Panc1 (cell line): ENCODE measurements at regions not wholly inside any gene's neighbourhood (a gene's known extent, or its start where the extent isn't known, plus 50 kb on each side); places are given as distances from the start of the nearest gene placed in this dataset.

Experiments used
- ATAC-seq: fragments of 200-7000 bp; cut with Tn5 transposase; 2 replicates; pipeline ENCODE4 v1.9.1; 2020; ENCODE audit warnings: mild to moderate bottlenecking, moderate library complexity
- BruUV-seq: library from RNA; stranded (reverse); fragments of 400-500 nt; replicated peaks from 2 replicates; lab custom pipeline; 2021; lab: Mats Ljungman, UMichigan
- CTCF ChIA-PET: fragments of 300-600 bp; sonication (Branson Sonifier 250); formaldehyde crosslinking; loops from one replicate; lab custom pipeline; 2022; ENCODE audit warnings: antibody characterized with exemption; lab: Charles Lee
- POLR2A ChIA-PET: fragments of 300-600 bp; sonication (Branson Sonifier 250); formaldehyde crosslinking; loops from one replicate; lab custom pipeline; 2022; ENCODE audit warnings: antibody characterized with exemption; lab: Charles Lee
- DNase-seq: peaks from one replicate; pipeline ENCODE4 v3.0.0-alpha.2; 2010; ENCODE audit warnings: low read depth, low spot score
- H3K27ac ChIP-seq: 2 replicates; pipeline ENCODE4 v1.5.1; 2011; ENCODE audit warnings: mild to moderate bottlenecking, low read length, inconsistent platforms
- H3K27me3 ChIP-seq: fragments of 200-500 bp; sonication (Bioruptor generic); 2 replicates; pipeline ENCODE4 v1.6.0; 2014; ENCODE audit warnings: low read length, inconsistent platforms; ENCODE audit not compliant: control insufficient read depth, insufficient read depth
- H3K36me3 ChIP-seq: fragments of 200-500 bp; sonication (Bioruptor generic); 2 replicates; pipeline ENCODE4 v1.5.1; 2014; ENCODE audit warnings: inconsistent platforms, mild to moderate bottlenecking, low read length, moderate library complexity; ENCODE audit not compliant: control insufficient read depth, insufficient read depth
- H3K4me1 ChIP-seq: 2 replicates; pipeline ENCODE4 v1.5.1; 2011; ENCODE audit warnings: inconsistent platforms, mild to moderate bottlenecking, low read length, moderate library complexity; ENCODE audit not compliant: control insufficient read depth, insufficient read depth
- H3K4me3 ChIP-seq, 2 experiments: 2 replicates each; pipeline ENCODE4 v1.5.1; 2011 to 2012; ENCODE audit warnings: low read depth in 2 of 2, low read length in 2 of 2, mild to moderate bottlenecking in 2 of 2, inconsistent platforms in 1 of 2, moderate library complexity in 1 of 2
- H3K9me3 ChIP-seq: fragments of 200-500 bp; sonication (Bioruptor generic); 2 replicates; pipeline ENCODE4 v1.5.1; 2014; ENCODE audit warnings: low read depth, mild to moderate bottlenecking, inconsistent platforms, low read length, moderate library complexity; ENCODE audit not compliant: control insufficient read depth, insufficient read depth
- POLR2AphosphoS5 ChIP-seq: IDR thresholded peaks from 2 replicates; pipeline ENCODE4 v1.6.1; 2012; ENCODE audit warnings: mild to moderate bottlenecking, low read depth, low read length, moderate library complexity
- SIN3A ChIP-seq: IDR thresholded peaks from 2 replicates; pipeline ENCODE4 v1.6.1; 2012; ENCODE audit warnings: low read depth, mild to moderate bottlenecking, low read length, moderate library complexity, borderline replicate concordance; ENCODE audit not compliant: insufficient read depth
- TCF7L2 ChIP-seq: IDR thresholded peaks from 2 replicates; pipeline ENCODE4 v1.6.1; 2011; ENCODE audit warnings: mild to moderate bottlenecking, low read depth, low read length, inconsistent platforms
- in situ Hi-C: cut with HindIII; loops from 2 replicates; pipeline ENCODE4 v1.10.0; 2016; ENCODE audit warnings: low sequenced_read_pairs, low pct_unique_long_range_greater_than_20kb
- intact Hi-C: fragments of 100-400 bp; cut with micrococcal nuclease; formaldehyde crosslinking; loops from one replicate; pipeline ENCODE4 v1.10.0; 2022; ENCODE audit not compliant: unreplicated experiment
- TF ChIP-seq, protein P1 (sequence below): fragments of 450-650 bp; IDR thresholded peaks from 2 replicates; pipeline ENCODE4 v1.5.1; 2017; ENCODE audit warnings: mild to moderate bottlenecking
- TF ChIP-seq, protein P2 (sequence below), 2 experiments: IDR thresholded peaks; 2 replicates each; pipeline ENCODE4 v1.6.1; 2011 to 2012; ENCODE audit warnings: low read depth in 2 of 2, control low read depth in 1 of 2, low read length in 1 of 2, mild to moderate bottlenecking in 1 of 2, moderate library complexity in 1 of 2; ENCODE audit not compliant: insufficient read depth in 1 of 2

- in situ Hi-C loops: no loop called here
- ChIA-PET CTCF (no interaction called here), POLR2A (no interaction called here)
- no peak overlapping the region for H3K4me3 ChIP-seq
- no peak overlapping the region for H3K27ac ChIP-seq
- no TSS peak for BruUV-seq
- intact Hi-C loops: no loop called here
- no peaks in the 10 kb centered on the region for H3K36me3 ChIP-seq
- no peak for ATAC-seq
- no peaks in the 10 kb centered on the region for H3K4me1 ChIP-seq
- no peak for DNase-seq
- no peaks in the 10 kb centered on the region for H3K9me3 ChIP-seq
- no peaks in the 10 kb centered on the region for H3K27me3 ChIP-seq
- TF ChIP-seq, protein P1, sequence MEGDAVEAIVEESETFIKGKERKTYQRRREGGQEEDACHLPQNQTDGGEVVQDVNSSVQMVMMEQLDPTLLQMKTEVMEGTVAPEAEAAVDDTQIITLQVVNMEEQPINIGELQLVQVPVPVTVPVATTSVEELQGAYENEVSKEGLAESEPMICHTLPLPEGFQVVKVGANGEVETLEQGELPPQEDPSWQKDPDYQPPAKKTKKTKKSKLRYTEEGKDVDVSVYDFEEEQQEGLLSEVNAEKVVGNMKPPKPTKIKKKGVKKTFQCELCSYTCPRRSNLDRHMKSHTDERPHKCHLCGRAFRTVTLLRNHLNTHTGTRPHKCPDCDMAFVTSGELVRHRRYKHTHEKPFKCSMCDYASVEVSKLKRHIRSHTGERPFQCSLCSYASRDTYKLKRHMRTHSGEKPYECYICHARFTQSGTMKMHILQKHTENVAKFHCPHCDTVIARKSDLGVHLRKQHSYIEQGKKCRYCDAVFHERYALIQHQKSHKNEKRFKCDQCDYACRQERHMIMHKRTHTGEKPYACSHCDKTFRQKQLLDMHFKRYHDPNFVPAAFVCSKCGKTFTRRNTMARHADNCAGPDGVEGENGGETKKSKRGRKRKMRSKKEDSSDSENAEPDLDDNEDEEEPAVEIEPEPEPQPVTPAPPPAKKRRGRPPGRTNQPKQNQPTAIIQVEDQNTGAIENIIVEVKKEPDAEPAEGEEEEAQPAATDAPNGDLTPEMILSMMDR: no peak
- TF ChIP-seq POLR2AphosphoS5: no peak
- TF ChIP-seq TCF7L2: no peak
- TF ChIP-seq, protein P2, sequence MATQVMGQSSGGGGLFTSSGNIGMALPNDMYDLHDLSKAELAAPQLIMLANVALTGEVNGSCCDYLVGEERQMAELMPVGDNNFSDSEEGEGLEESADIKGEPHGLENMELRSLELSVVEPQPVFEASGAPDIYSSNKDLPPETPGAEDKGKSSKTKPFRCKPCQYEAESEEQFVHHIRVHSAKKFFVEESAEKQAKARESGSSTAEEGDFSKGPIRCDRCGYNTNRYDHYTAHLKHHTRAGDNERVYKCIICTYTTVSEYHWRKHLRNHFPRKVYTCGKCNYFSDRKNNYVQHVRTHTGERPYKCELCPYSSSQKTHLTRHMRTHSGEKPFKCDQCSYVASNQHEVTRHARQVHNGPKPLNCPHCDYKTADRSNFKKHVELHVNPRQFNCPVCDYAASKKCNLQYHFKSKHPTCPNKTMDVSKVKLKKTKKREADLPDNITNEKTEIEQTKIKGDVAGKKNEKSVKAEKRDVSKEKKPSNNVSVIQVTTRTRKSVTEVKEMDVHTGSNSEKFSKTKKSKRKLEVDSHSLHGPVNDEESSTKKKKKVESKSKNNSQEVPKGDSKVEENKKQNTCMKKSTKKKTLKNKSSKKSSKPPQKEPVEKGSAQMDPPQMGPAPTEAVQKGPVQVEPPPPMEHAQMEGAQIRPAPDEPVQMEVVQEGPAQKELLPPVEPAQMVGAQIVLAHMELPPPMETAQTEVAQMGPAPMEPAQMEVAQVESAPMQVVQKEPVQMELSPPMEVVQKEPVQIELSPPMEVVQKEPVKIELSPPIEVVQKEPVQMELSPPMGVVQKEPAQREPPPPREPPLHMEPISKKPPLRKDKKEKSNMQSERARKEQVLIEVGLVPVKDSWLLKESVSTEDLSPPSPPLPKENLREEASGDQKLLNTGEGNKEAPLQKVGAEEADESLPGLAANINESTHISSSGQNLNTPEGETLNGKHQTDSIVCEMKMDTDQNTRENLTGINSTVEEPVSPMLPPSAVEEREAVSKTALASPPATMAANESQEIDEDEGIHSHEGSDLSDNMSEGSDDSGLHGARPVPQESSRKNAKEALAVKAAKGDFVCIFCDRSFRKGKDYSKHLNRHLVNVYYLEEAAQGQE (IDR thresholded peaks at IDR 0.05; ENCODE audit: insufficient read depth in 1 of 2, low read depth in 2 of 2, low read length in 1 of 2): no peak
- TF ChIP-seq SIN3A: no peak
Measured at GRCh38 chr22:42199025-42199424, 68.4 kb upstream of the CYP2D6 start.

GRCh38 chr22:42198226-42198625, 67.6 kb upstream of the CYP2D6 start:
- DNase-seq: no peak
- H3K9me3 ChIP-seq: no peaks in the 10 kb centered on the region
- H3K4me1 ChIP-seq: no peaks in the 10 kb centered on the region
- ChIA-PET CTCF (no interaction called here), POLR2A (no interaction called here)
- H3K27ac ChIP-seq: no peak overlapping the region
- BruUV-seq: no TSS peak
- no peaks in the 10 kb centered on the region for H3K27me3 ChIP-seq
- intact Hi-C loops (no loop called here), in situ Hi-C loops (no loop called here)
- TF ChIP-seq SIN3A: no peak
- TF ChIP-seq POLR2AphosphoS5: no peak
- TF ChIP-seq, protein P1: no peak
- no peak for TF ChIP-seq TCF7L2
- TF ChIP-seq, protein P2 (IDR thresholded peaks at IDR 0.05; ENCODE audit: insufficient read depth in 1 of 2, low read depth in 2 of 2, low read length in 1 of 2): no peak
- no peak for ATAC-seq
- no peaks in the 10 kb centered on the region for H3K36me3 ChIP-seq
- no peak overlapping the region for H3K4me3 ChIP-seq
